ENCODE measurements at regions not wholly inside any gene's neighbourhood (a gene's known extent, or its start where the extent isn't known, plus 50 kb on each side); places are given as distances from the start of the nearest gene placed in this dataset.

GRCh38 chr9:81125446-81126092 is 563.8 kb downstream of the TLE1 start:
- Histone ChIP-seq H3K79me2 (ENCODE audit: control insufficient read depth, insufficient read depth, low read length) (no peaks in the 10 kb centered on the region), H3K27me3 (ENCODE audit: control insufficient read depth in 2 of 2, insufficient read depth in 2 of 2, low read length in 2 of 2) (no peaks in the 10 kb centered on the region), H3K9me1 (ENCODE audit: control insufficient read depth, insufficient read depth, low read length) (no peaks in the 10 kb centered on the region), H3K4me1 (replicated peaks in 1 of 2; ENCODE audit: control insufficient read depth in 2 of 2, insufficient read depth in 2 of 2, low read length in 2 of 2) (no peaks in the 10 kb centered on the region), H3K9me3 (replicated peaks; ENCODE audit: control insufficient read depth, insufficient read depth, low read depth, low read length) (no peaks in the 10 kb centered on the region), H3K4me3 (no peak overlapping the region), H3K9ac (ENCODE audit: insufficient read depth in 1 of 2, low read depth in 2 of 2, low read length in 2 of 2) (no peak overlapping the region), H3K4me2 (ENCODE audit: insufficient read depth, low read length) (no peak overlapping the region), H2AFZ (ENCODE audit: low read depth, low read length) (no peak overlapping the region), H3K36me3 (ENCODE audit: control insufficient read depth, insufficient read depth, low read length) (no peaks in the 10 kb centered on the region), H3K27ac (ENCODE audit: extremely low read depth, low read depth, low read length) (no peak overlapping the region), H4K20me1 (replicated peaks; ENCODE audit: control insufficient read depth, insufficient read depth, low read length) (no peaks in the 10 kb centered on the region)
- ATAC-seq (no peak), DNase-seq (ENCODE audit: extremely low read depth in 1 of 4, low spot score in 3 of 4) (no peak), FAIRE-seq (no peak)
- POLR2A ChIA-PET = no interaction called here
- CTCF ChIA-PET (ENCODE audit: low intra/inter-chr PET ratio) = no interaction called here
- BruUV-seq (replicated peaks) = no TSS peak
- in situ Hi-C loops (cut with MboI) (no loop called here), intact Hi-C loops (cut with micrococcal nuclease) (no loop called here)
- TF ChIP-seq CHD2 (IDR thresholded peaks at IDR 0.05; ENCODE audit: low read depth, low read length) = no peak
- TF ChIP-seq MEIS2 (IDR thresholded peaks at IDR 0.05; ENCODE audit: partially characterized antibody) = no peak
- no peak for TF ChIP-seq CAMTA2 (CRISPR knock-in tag; conservative IDR thresholded peaks at IDR 0.05)
- no peak for TF ChIP-seq ETV6 (IDR thresholded peaks at IDR 0.05; ENCODE audit: borderline replicate concordance in 1 of 2, low read depth in 2 of 2, low read length in 1 of 2)
- TF ChIP-seq ETV6 (CRISPR knock-in tag; IDR thresholded peaks at IDR 0.05; ENCODE audit: borderline replicate concordance) = no peak
- 0% methylated on average over 3 of the region's 3 CpGs for WGBS (ENCODE audit: insufficient coverage, low coverage, missing lambda C conversion rate)

- no peak for ATAC-seq
- Histone ChIP-seq H3K4me1 (replicated peaks in 1 of 2; ENCODE audit: control insufficient read depth in 2 of 2, insufficient read depth in 2 of 2, low read length in 2 of 2) (no peaks in the 10 kb centered on the region), H3K36me3 (ENCODE audit: control insufficient read depth, insufficient read depth, low read length) (no peaks in the 10 kb centered on the region), H3K9me1 (ENCODE audit: control insufficient read depth, insufficient read depth, low read length) (no peaks in the 10 kb centered on the region), H3K27me3 (ENCODE audit: control insufficient read depth in 2 of 2, insufficient read depth in 2 of 2, low read length in 2 of 2) (no peaks in the 10 kb centered on the region), H3K4me3 (no peak overlapping the region), H2AFZ (ENCODE audit: low read depth, low read length) (no peak overlapping the region), H3K79me2 (ENCODE audit: control insufficient read depth, insufficient read depth, low read length) (no peaks in the 10 kb centered on the region), H3K9ac (ENCODE audit: insufficient read depth in 1 of 2, low read depth in 2 of 2, low read length in 2 of 2) (no peak overlapping the region), H3K27ac (ENCODE audit: extremely low read depth, low read depth, low read length) (no peak overlapping the region), H3K9me3 (replicated peaks; ENCODE audit: control insufficient read depth, insufficient read depth, low read depth, low read length) (no peaks in the 10 kb centered on the region), H3K4me2 (ENCODE audit: insufficient read depth, low read length) (no peak overlapping the region), H4K20me1 (replicated peaks; ENCODE audit: control insufficient read depth, insufficient read depth, low read length) (no peaks in the 10 kb centered on the region)
- no peak for DNase-seq (ENCODE audit: extremely low read depth in 1 of 4, low spot score in 3 of 4)
- no peak for TF ChIP-seq XRCC5 (IDR thresholded peaks at IDR 0.05; ENCODE audit: low read depth, low read length)
- no peak for TF ChIP-seq ZFP36 (IDR thresholded peaks at IDR 0.05; ENCODE audit: low read depth, low read length, partially characterized antibody)
- TF ChIP-seq FUS (optimal IDR thresholded peaks at IDR 0.05; ENCODE audit: low read depth, low read length) = no peak
- TF ChIP-seq EWSR1 (IDR thresholded peaks at IDR 0.05; ENCODE audit: borderline replicate concordance, low read depth, partially characterized antibody) = no peak
- TF ChIP-seq NCOA4 (IDR thresholded peaks at IDR 0.05; ENCODE audit: partially characterized antibody) = no peak
- TF ChIP-seq ZNF668 (CRISPR knock-in tag; IDR thresholded peaks at IDR 0.05) = no peak
- no peak for TF ChIP-seq SFPQ (IDR thresholded peaks at IDR 0.05; ENCODE audit: low read depth, low read length)
- no peak for TF ChIP-seq TAF15 (IDR thresholded peaks at IDR 0.05; ENCODE audit: low read depth, low read length)
- no peak for TF ChIP-seq NRF1 (conservative IDR thresholded peaks at IDR 0.05 in 1 of 2, IDR thresholded peaks at IDR 0.05 in 1 of 2)
- FAIRE-seq = no peak
- in situ Hi-C loops (cut with MboI) (no loop called here), intact Hi-C loops (cut with micrococcal nuclease) (no loop called here)
- ChIA-PET CTCF (ENCODE audit: low intra/inter-chr PET ratio) (no interaction called here), POLR2A (no interaction called here)
- no TSS peak for BruUV-seq (replicated peaks)
- WGBS (ENCODE audit: insufficient coverage, low coverage, missing lambda C conversion rate) = 0% methylated on average over 3 of the region's 3 CpGs
These were observed 565.8 kb downstream of the TLE1 start for GRCh38 chr9:81123526-81123925.
